Testis (tissue), 2 donors: ENCODE measurements at regions not wholly inside any gene's neighbourhood (a gene's known extent, or its start where the extent isn't known, plus 50 kb on each side); places are given as distances from the start of the nearest gene placed in this dataset.

Source experiments
- CTCF ChIP-seq, 3 experiments: fragments of 450-650 bp in 2 of 3; fragments of 200-600 bp in 1 of 3; sonication (generic) in 1 of 3; IDR thresholded peaks; one replicate each; pipeline ENCODE4 v1.5.1; 2016 to 2019; ENCODE audit warnings: antibody characterized with exemption in 3 of 3, mild to moderate bottlenecking in 2 of 3, moderate library complexity in 1 of 3
- POLR2A ChIP-seq: fragments of 450-650 bp; IDR thresholded peaks from one replicate; pipeline ENCODE4 v1.6.1; 2017; ENCODE audit warnings: antibody characterized with exemption, mild to moderate bottlenecking, moderate library complexity

- TF ChIP-seq CTCF (IDR thresholded peaks at IDR 0.05) = no peak
- no peak for TF ChIP-seq POLR2A
Measured at GRCh38 chr15:46676233-46677206, 1040.8 kb upstream of the SEMA6D start.
